Heart left ventricle (tissue), 13 donors: ENCODE measurements at regions not wholly inside any gene's neighbourhood (a gene's known extent, or its start where the extent isn't known, plus 50 kb on each side); places are given as distances from the start of the nearest gene placed in this dataset.

Experiments used
- POLR2A ChIP-seq, 2 donors: fragments of 450-650 bp; IDR thresholded peaks; one replicate each; pipeline ENCODE4 v1.6.1; 2017; ENCODE audit warnings: antibody characterized with exemption in 2 of 2, mild to moderate bottlenecking in 2 of 2, moderate library complexity in 2 of 2
- TF ChIP-seq, protein P1 (sequence below), 12 donors: fragments of 200-600 bp; sonication (generic) in 4 of 12; IDR thresholded peaks; one replicate each; pipeline versions ENCODE4 v1.5.0 to v1.8.0; 2018 to 2022; ENCODE audit warnings: antibody characterized with exemption in 12 of 12, mild to moderate bottlenecking in 5 of 12
- donor health status: ischemic (EF 13 %, LVEDD 7.1; RV severe dilation, severe dysfunction).
- donor health status: DM: no; HTN: yes; CAD: no.
- donor health status: DM: no; HTN: no; CAD: no.
- donor health status: ischemic (EF 25% LVEDD 6.9; RV normal size, moderate dysfunction).
- donor health status: ischemic (EF 25% LVEDD 5.7; RV mildly dilated, moderate dysfunction).
- donor health status: ischemic (EF 35%, LVEDD 5.7; RV mildly dilated, moderate dysfunction).
- donor health status: nonischemic (EF 11% LVEDD 7.7; RV severe dilation, severe dysfunction).
- donor health status: DM: yes; HTN: yes; CAD: no.
- donor health status: PGD.
- donor health status: ischemic (EF 29% LVEDD 5.4; RV normal size, mild dysfunction).
- donor health status: nonischemic (EF 23%, LVEDD 6.1; RV moderate dilation, normal function).

DNA sequence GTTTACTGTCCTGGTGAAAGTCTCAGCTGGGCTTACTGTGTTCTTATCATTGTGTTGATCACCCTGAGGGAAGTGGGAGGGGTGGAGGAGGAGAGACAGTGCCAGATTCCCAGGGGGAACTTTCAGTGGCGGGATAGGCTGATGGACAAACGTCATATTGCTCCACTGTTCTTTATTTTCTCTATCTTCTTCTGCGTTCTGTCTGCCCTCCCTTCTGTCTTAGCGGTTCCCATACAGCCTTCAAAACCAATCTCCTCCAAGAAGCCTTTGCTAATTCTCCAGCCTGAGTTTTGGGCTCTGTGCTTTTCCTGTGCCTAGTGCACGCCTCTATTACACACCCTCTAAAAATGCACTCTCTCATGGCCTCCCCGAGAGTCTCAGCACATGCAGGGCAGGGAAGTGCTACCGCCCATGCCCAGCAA lies 448.7 kb upstream of the FAT1 start:
- TF ChIP-seq, protein P1, sequence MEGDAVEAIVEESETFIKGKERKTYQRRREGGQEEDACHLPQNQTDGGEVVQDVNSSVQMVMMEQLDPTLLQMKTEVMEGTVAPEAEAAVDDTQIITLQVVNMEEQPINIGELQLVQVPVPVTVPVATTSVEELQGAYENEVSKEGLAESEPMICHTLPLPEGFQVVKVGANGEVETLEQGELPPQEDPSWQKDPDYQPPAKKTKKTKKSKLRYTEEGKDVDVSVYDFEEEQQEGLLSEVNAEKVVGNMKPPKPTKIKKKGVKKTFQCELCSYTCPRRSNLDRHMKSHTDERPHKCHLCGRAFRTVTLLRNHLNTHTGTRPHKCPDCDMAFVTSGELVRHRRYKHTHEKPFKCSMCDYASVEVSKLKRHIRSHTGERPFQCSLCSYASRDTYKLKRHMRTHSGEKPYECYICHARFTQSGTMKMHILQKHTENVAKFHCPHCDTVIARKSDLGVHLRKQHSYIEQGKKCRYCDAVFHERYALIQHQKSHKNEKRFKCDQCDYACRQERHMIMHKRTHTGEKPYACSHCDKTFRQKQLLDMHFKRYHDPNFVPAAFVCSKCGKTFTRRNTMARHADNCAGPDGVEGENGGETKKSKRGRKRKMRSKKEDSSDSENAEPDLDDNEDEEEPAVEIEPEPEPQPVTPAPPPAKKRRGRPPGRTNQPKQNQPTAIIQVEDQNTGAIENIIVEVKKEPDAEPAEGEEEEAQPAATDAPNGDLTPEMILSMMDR (IDR thresholded peaks at IDR 0.05): no peak
- TF ChIP-seq POLR2A (IDR thresholded peaks at IDR 0.05): no peak
